ENCODE measurements at regions not wholly inside any gene's neighbourhood (a gene's known extent, or its start where the extent isn't known, plus 50 kb on each side); places are given as distances from the start of the nearest gene placed in this dataset.

GRCh38 chr11:127997594-127997993 is 589.8 kb downstream of the ETS1 start:
- intact Hi-C loops (cut with DNase I) = no loop called here
- Histone ChIP-seq H3K4me1 (no peaks in the 10 kb centered on the region), H3K4me3 (no peak overlapping the region), H3K27me3 (no peaks in the 10 kb centered on the region), H3K27ac (no peak overlapping the region), H3K36me3 (no peaks in the 10 kb centered on the region), H3K9me3 (no peaks in the 10 kb centered on the region)
- no peak for DNase-seq
- no peak for TF ChIP-seq CTCF (IDR thresholded peaks at IDR 0.05)
- ATAC-seq = no peak

- Histone ChIP-seq H3K4me1 (no peaks in the 10 kb centered on the region), H3K36me3 (no peaks in the 10 kb centered on the region), H3K27me3 (no peaks in the 10 kb centered on the region), H3K27ac (no peak overlapping the region), H3K4me3 (no peak overlapping the region), H3K9me3 (no peaks in the 10 kb centered on the region)
- DNase-seq (no peak), ATAC-seq (no peak)
- intact Hi-C loops (cut with DNase I) = no loop called here
- no peak for TF ChIP-seq CTCF (IDR thresholded peaks at IDR 0.05)
Observed at GRCh38 chr11:127996825-127997224, 590.5 kb downstream of the ETS1 start.

GRCh38 chr11:127995921-127996320 is 591.4 kb downstream of the ETS1 start:
- no peaks in the 10 kb centered on the region for H3K27me3 ChIP-seq
- no peak overlapping the region for H3K27ac ChIP-seq
- H3K36me3 ChIP-seq = no peaks in the 10 kb centered on the region
- H3K4me1 ChIP-seq = no peaks in the 10 kb centered on the region
- ATAC-seq = no peak
- intact Hi-C loops (cut with DNase I) = no loop called here
- no peak for DNase-seq
- TF ChIP-seq CTCF (IDR thresholded peaks at IDR 0.05) = no peak
- no peaks in the 10 kb centered on the region for H3K9me3 ChIP-seq
- no peak overlapping the region for H3K4me3 ChIP-seq

- no peaks in the 10 kb centered on the region for H3K9me3 ChIP-seq
- H3K4me3 ChIP-seq = no peak overlapping the region
- H3K27me3 ChIP-seq = no peaks in the 10 kb centered on the region
- no peaks in the 10 kb centered on the region for H3K4me1 ChIP-seq
- no peak overlapping the region for H3K27ac ChIP-seq
- ATAC-seq = no peak
- TF ChIP-seq CTCF (IDR thresholded peaks at IDR 0.05) = no peak
- no peaks in the 10 kb centered on the region for H3K36me3 ChIP-seq
- intact Hi-C loops (cut with DNase I) = no loop called here
- no peak for DNase-seq
Observed at GRCh38 chr11:127994736-127995135, 592.6 kb downstream of the ETS1 start.

- intact Hi-C loops (cut with DNase I) = no loop called here
- no peak for ATAC-seq
- Histone ChIP-seq H3K9me3 (no peaks in the 10 kb centered on the region), H3K4me1 (no peaks in the 10 kb centered on the region), H3K27me3 (no peaks in the 10 kb centered on the region), H3K4me3 (no peak overlapping the region), H3K36me3 (no peaks in the 10 kb centered on the region), H3K27ac (no peak overlapping the region)
- DNase-seq = no peak
- no peak for TF ChIP-seq CTCF (IDR thresholded peaks at IDR 0.05)
Observed at GRCh38 chr11:127993788-127994187, 593.6 kb downstream of the ETS1 start.
